ENCODE measurements at regions not wholly inside any gene's neighbourhood (a gene's known extent, or its start where the extent isn't known, plus 50 kb on each side); places are given as distances from the start of the nearest gene placed in this dataset.

DNA sequence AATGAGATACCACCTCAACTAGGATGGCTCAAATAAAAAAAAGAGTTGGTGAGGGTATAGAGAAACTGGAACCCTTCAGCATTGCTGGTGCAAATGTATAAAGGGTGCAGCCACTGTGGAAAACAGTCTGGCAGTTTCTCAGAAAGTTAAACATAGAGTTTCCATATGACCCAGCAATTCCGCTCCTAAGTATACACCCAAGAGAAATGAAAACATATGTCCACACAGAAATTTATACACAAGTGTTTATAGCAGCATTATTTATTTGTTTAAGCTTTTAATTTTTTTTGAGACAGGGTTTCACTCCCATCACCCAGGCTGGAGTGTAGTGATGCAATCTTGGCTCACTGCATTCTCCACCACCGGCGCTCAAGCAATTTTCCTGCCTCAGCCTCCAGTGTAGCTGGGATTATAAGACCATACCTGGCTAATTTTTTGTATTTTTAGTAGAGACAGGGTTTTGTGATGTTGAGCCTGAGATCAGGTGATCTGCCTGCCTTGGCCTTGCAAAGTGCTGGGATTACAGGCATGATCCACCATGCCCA lies 118.2 kb upstream of the KIF5B start:
- no peak overlapping the region for H3K4me3 ChIP-seq (ENCODE audit: low read depth, low read length)
- no peak for DNase-seq (ENCODE audit: low read depth)
- TF ChIP-seq, protein P1, sequence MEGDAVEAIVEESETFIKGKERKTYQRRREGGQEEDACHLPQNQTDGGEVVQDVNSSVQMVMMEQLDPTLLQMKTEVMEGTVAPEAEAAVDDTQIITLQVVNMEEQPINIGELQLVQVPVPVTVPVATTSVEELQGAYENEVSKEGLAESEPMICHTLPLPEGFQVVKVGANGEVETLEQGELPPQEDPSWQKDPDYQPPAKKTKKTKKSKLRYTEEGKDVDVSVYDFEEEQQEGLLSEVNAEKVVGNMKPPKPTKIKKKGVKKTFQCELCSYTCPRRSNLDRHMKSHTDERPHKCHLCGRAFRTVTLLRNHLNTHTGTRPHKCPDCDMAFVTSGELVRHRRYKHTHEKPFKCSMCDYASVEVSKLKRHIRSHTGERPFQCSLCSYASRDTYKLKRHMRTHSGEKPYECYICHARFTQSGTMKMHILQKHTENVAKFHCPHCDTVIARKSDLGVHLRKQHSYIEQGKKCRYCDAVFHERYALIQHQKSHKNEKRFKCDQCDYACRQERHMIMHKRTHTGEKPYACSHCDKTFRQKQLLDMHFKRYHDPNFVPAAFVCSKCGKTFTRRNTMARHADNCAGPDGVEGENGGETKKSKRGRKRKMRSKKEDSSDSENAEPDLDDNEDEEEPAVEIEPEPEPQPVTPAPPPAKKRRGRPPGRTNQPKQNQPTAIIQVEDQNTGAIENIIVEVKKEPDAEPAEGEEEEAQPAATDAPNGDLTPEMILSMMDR (IDR thresholded peaks at IDR 0.05; ENCODE audit: low read depth, low read length) = no peak
- TF ChIP-seq, protein P2, sequence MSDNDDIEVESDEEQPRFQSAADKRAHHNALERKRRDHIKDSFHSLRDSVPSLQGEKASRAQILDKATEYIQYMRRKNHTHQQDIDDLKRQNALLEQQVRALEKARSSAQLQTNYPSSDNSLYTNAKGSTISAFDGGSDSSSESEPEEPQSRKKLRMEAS (IDR thresholded peaks at IDR 0.05; ENCODE audit: low read depth, low read length) = no peak

DNA sequence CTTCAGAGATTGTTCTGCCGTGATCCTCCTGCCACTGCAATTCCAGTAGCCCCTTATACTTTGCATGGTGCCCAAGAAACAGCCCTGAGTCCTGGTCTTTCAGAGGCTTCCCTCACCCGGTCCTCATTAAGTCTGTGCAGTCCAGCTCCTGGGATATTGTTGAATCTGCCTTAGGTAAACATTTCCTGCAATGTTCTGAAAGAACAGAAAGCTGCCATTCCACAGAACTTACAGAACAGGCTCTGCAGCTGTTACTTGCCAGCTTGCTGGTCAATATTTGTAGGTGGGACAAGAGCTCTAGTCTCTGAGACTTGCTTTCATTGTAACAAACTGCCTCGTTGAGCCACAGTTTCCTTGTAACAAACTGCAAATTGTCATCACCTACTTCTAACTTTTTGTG lies 115.0 kb upstream of the KIF5B start:
- no peak overlapping the region for H3K4me3 ChIP-seq (ENCODE audit: low read depth, low read length)
- no peak for DNase-seq (ENCODE audit: low read depth)
- TF ChIP-seq, protein P1 (IDR thresholded peaks at IDR 0.05; ENCODE audit: low read depth, low read length) = no peak
- TF ChIP-seq MYC (IDR thresholded peaks at IDR 0.05; ENCODE audit: low read depth, low read length) (no peak), POLR2A (IDR thresholded peaks at IDR 0.05; ENCODE audit: extremely low read depth, insufficient read length) (no peak)
- TF ChIP-seq, protein P2 (IDR thresholded peaks at IDR 0.05; ENCODE audit: low read depth, low read length) = no peak

DNA sequence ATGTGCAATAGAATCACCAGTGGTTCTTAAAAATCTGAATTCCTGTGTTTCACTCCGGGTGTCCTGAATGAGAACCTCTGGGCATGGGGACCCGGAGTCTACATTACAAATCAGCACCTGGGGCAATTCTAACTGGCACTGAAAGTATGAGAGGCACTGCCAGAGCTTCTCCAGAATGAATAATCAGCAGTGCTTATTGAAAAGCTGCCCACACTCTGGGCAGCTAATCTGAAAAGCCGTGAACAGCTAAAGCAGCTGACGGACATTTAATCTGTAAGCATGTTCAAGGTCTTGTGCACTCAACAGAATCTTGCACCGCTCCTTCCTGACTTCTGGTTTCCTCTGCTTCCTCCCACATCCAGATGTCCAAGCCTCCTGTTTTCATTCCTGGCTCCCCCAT lies 113.3 kb upstream of the KIF5B start:
- TF ChIP-seq, protein P2 (IDR thresholded peaks at IDR 0.05; ENCODE audit: low read depth, low read length) = no peak
- TF ChIP-seq MYC (IDR thresholded peaks at IDR 0.05; ENCODE audit: low read depth, low read length) = no peak
- TF ChIP-seq, protein P1 (IDR thresholded peaks at IDR 0.05; ENCODE audit: low read depth, low read length) = no peak
- no peak for TF ChIP-seq POLR2A (IDR thresholded peaks at IDR 0.05; ENCODE audit: extremely low read depth, insufficient read length)
- DNase-seq (ENCODE audit: low read depth) = no peak
- H3K4me3 ChIP-seq (ENCODE audit: low read depth, low read length) = no peak overlapping the region

DNA sequence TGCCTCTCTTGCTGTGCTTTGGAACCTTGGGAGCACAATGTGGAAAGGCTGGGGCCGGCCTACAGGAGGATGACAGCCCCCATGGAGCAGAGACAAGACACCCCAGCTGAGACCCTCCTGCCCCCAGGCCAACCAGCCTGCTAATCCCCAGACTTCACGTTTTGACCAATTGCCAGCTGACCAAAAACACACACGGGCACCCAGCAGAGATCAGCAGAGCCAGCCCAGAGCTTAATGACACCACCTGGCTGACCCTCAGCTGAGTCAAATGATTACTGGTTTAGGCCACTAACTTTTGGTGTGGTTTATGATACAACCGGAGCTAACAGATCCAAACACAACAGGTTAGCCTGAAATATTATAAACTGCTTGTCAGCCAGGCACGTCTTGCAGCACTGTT lies 111.2 kb upstream of the KIF5B start:
- TF ChIP-seq, protein P2 (IDR thresholded peaks at IDR 0.05; ENCODE audit: low read depth, low read length) = no peak
- no peak for TF ChIP-seq MYC (IDR thresholded peaks at IDR 0.05; ENCODE audit: low read depth, low read length)
- TF ChIP-seq, protein P1 (IDR thresholded peaks at IDR 0.05; ENCODE audit: low read depth, low read length) = no peak
- no peak for TF ChIP-seq POLR2A (IDR thresholded peaks at IDR 0.05; ENCODE audit: extremely low read depth, insufficient read length)
- no peak overlapping the region for H3K4me3 ChIP-seq (ENCODE audit: low read depth, low read length)

DNA sequence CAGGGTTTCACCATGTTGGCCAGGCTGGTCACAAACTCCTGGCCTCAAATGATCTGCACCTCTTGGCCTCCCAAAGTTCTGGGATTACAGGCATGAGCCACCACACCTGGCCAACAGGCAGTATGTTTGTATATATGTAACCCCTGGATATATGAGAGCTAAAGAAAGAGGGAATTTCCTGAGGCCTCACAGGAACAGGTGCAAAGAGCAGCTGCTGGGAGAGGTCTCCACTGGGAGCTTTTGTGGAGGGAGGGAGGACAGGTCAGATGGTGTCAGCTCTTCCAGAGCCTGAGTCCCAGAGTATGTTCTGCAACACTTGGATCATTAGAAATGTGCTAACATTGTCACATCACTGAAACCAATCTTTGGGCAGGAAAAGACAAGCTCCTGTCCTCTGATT lies 110.1 kb upstream of the KIF5B start:
- no peak overlapping the region for H3K4me3 ChIP-seq (ENCODE audit: low read depth, low read length)
- DNase-seq (ENCODE audit: low read depth) = no peak
- TF ChIP-seq MYC (IDR thresholded peaks at IDR 0.05; ENCODE audit: low read depth, low read length) (no peak), POLR2A (IDR thresholded peaks at IDR 0.05; ENCODE audit: extremely low read depth, insufficient read length) (no peak)
- TF ChIP-seq, protein P1 (IDR thresholded peaks at IDR 0.05; ENCODE audit: low read depth, low read length) = no peak
- TF ChIP-seq, protein P2 (IDR thresholded peaks at IDR 0.05; ENCODE audit: low read depth, low read length) = no peak

More for the DNA sequence above, 111.2 kb upstream of the KIF5B start:
- no peak for DNase-seq (ENCODE audit: low read depth)

DNA sequence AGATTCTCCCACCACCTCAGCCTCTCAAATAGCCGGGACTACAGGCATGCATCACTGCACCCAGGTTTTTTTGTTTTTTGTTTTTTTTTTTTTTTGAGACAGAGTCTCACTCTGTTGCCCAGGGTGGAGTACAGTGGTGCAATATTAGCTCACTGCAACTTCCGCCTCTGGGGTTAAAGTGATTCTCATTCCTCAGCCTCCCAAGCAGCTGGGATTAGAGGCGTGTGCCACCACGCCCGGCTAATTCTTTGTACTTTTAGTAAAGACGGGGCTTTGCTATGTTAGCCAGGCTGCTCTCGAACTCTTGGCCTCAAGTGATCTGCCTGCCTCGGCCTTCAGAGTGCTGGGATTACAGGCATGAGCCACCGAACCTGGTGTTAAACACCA lies 107.5 kb upstream of the KIF5B start:
- TF ChIP-seq, protein P2 (IDR thresholded peaks at IDR 0.05; ENCODE audit: low read depth, low read length) = no peak
- TF ChIP-seq, protein P1 (IDR thresholded peaks at IDR 0.05; ENCODE audit: low read depth, low read length) = no peak
- no peak for TF ChIP-seq MYC (IDR thresholded peaks at IDR 0.05; ENCODE audit: low read depth, low read length)
- no peak for TF ChIP-seq POLR2A (IDR thresholded peaks at IDR 0.05; ENCODE audit: extremely low read depth, insufficient read length)
- no peak for DNase-seq (ENCODE audit: low read depth)
- no peak overlapping the region for H3K4me3 ChIP-seq (ENCODE audit: low read depth, low read length)

Measured in NB4 (cell line).